Transverse colon (tissue), 4 donors: ENCODE measurements at regions not wholly inside any gene's neighbourhood (a gene's known extent, or its start where the extent isn't known, plus 50 kb on each side); places are given as distances from the start of the nearest gene placed in this dataset.

Experiments
- EP300 ChIP-seq: sonication (generic); formaldehyde crosslinking; IDR thresholded peaks from one replicate; pipeline ENCODE4 v1.6.1; 2017; ENCODE audit warnings: antibody characterized with exemption, low read depth
- POLR2A ChIP-seq: fragments of 450-650 bp; IDR thresholded peaks from one replicate; pipeline ENCODE4 v1.6.1; 2016; ENCODE audit warnings: antibody characterized with exemption, mild to moderate bottlenecking, moderate library complexity
- POLR2AphosphoS5 ChIP-seq, 3 donors: sonication (generic); formaldehyde crosslinking; IDR thresholded peaks; one replicate each; pipeline ENCODE4 v1.6.1; 2016; ENCODE audit warnings: antibody characterized with exemption in 3 of 3
- TF ChIP-seq, protein P1 (sequence below), 5 experiments: fragments of 200-600 bp in 3 of 5; fragments of 450-650 bp in 2 of 5; sonication (generic) in 3 of 5; IDR thresholded peaks; 1 replicate in 2 of 5; 2 replicates in 3 of 5; pipeline ENCODE4 v1.5.1; 2016 to 2017; ENCODE audit warnings: antibody characterized with exemption in 5 of 5, inconsistent platforms in 3 of 5, mild to moderate bottlenecking in 2 of 5, moderate library complexity in 1 of 5

DNA sequence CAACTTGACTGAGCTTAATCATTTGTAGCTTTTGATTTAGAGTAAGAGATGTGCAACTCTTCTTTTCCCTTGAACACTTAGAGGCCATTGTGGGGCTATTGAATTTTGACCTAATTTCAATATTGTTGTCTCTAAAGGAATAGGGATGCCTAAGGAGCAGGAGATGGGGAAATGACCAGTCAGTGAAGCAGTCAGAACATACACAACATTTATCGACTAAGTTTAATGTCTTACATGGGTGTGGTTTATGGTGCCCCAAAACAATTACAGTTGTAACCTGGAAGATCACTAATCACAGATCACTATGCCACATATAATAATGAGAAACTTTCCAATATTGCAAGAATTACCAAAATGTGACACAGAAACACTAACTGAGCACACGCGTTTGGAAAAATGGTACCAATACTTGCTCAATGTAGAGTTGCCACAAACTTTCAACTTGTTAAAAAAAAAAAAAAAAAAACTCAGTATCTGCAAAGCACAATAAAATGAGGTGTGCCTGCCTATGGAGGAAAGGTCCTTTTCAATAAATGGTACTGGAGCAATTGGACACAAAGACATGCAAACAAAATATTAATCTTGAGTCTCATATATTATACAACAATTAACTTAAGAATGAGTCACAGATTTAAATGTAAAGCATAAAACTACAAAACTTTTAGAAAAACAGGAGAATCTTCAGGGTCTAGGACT lies 189.6 kb upstream of the RAD23B start:
- TF ChIP-seq, protein P1, sequence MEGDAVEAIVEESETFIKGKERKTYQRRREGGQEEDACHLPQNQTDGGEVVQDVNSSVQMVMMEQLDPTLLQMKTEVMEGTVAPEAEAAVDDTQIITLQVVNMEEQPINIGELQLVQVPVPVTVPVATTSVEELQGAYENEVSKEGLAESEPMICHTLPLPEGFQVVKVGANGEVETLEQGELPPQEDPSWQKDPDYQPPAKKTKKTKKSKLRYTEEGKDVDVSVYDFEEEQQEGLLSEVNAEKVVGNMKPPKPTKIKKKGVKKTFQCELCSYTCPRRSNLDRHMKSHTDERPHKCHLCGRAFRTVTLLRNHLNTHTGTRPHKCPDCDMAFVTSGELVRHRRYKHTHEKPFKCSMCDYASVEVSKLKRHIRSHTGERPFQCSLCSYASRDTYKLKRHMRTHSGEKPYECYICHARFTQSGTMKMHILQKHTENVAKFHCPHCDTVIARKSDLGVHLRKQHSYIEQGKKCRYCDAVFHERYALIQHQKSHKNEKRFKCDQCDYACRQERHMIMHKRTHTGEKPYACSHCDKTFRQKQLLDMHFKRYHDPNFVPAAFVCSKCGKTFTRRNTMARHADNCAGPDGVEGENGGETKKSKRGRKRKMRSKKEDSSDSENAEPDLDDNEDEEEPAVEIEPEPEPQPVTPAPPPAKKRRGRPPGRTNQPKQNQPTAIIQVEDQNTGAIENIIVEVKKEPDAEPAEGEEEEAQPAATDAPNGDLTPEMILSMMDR (IDR thresholded peaks at IDR 0.05) = no peak
- TF ChIP-seq POLR2A = no peak
- no peak for TF ChIP-seq EP300
- no peak for TF ChIP-seq POLR2AphosphoS5 (IDR thresholded peaks at IDR 0.05)
